ENCODE measurements at regions not wholly inside any gene's neighbourhood (a gene's known extent, or its start where the extent isn't known, plus 50 kb on each side); places are given as distances from the start of the nearest gene placed in this dataset.

DNA sequence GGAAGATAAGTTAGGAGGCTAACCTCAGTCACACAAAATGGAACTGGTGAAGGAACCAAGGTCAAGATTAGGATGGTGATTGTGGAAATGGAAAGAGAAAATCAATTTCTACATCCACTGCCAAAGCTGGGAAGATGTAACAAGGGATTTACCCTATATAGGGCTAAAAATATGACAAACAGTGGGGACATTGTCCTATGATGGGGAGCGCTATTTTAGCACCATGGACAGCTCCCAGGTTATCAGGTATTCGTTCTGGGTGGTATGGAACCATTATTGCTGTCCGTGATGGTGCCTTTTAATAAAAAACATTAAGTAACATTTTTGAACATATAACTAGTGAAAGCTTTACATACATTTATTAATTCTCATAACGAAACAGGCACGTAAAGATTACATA, 124.0 kb downstream of the NDUFA12 start (continued):
- TF ChIP-seq, protein P1, sequence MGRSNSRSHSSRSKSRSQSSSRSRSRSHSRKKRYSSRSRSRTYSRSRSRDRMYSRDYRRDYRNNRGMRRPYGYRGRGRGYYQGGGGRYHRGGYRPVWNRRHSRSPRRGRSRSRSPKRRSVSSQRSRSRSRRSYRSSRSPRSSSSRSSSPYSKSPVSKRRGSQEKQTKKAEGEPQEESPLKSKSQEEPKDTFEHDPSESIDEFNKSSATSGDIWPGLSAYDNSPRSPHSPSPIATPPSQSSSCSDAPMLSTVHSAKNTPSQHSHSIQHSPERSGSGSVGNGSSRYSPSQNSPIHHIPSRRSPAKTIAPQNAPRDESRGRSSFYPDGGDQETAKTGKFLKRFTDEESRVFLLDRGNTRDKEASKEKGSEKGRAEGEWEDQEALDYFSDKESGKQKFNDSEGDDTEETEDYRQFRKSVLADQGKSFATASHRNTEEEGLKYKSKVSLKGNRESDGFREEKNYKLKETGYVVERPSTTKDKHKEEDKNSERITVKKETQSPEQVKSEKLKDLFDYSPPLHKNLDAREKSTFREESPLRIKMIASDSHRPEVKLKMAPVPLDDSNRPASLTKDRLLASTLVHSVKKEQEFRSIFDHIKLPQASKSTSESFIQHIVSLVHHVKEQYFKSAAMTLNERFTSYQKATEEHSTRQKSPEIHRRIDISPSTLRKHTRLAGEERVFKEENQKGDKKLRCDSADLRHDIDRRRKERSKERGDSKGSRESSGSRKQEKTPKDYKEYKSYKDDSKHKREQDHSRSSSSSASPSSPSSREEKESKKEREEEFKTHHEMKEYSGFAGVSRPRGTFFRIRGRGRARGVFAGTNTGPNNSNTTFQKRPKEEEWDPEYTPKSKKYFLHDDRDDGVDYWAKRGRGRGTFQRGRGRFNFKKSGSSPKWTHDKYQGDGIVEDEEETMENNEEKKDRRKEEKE (IDR thresholded peaks at IDR 0.05): no peak
- TF ChIP-seq ZNF331 (CRISPR knock-in tag; IDR thresholded peaks at IDR 0.05) (peak; percentile 48; the same call in 1 of the 2 replicates), CBX5 (CRISPR knock-in tag; IDR thresholded peaks at IDR 0.05; ENCODE audit: borderline replicate concordance) (no peak), TAF15 (IDR thresholded peaks at IDR 0.05; ENCODE audit: low read depth, low read length, poor library complexity, severe bottlenecking) (no peak), YY1 (IDR thresholded peaks at IDR 0.05; ENCODE audit: insufficient read depth, insufficient replicate concordance, low read depth, low read length) (no peak), ZNF225 (CRISPR knock-in tag; IDR thresholded peaks at IDR 0.05) (no peak), FOXK1 (CRISPR knock-in tag; IDR thresholded peaks at IDR 0.05; ENCODE audit: borderline replicate concordance, low read depth) (no peak), ZNF772 (CRISPR knock-in tag; IDR thresholded peaks at IDR 0.05) (no peak), REPIN1 (CRISPR knock-in tag; IDR thresholded peaks at IDR 0.05; ENCODE audit: borderline replicate concordance, low read depth) (no peak), NONO (IDR thresholded peaks at IDR 0.05) (no peak), NONO (CRISPR knock-in tag; conservative IDR thresholded peaks at IDR 0.05) (no peak), BRCA1 (CRISPR knock-in tag; IDR thresholded peaks at IDR 0.05) (0 out of 2 replicates have a peak, but pooled peaks have one; percentile 69), SYNCRIP (IDR thresholded peaks at IDR 0.05; ENCODE audit: insufficient read depth, low read depth, low read length) (no peak), PHB2 (IDR thresholded peaks at IDR 0.05; ENCODE audit: partially characterized antibody) (no peak), TGIF2 (CRISPR knock-in tag; IDR thresholded peaks at IDR 0.05) (0 out of 2 replicates have a peak, but pooled peaks have one; percentile 29), SMAD3 (CRISPR knock-in tag; IDR thresholded peaks at IDR 0.05) (0 out of 2 replicates have a peak, but pooled peaks have one; percentile 44), STAG1 (CRISPR knock-in tag; IDR thresholded peaks at IDR 0.05) (no peak), RFXANK (CRISPR knock-in tag; IDR thresholded peaks at IDR 0.05) (no peak), ZNF607 (CRISPR knock-in tag; IDR thresholded peaks at IDR 0.05; ENCODE audit: borderline replicate concordance) (no peak), SNAI1 (CRISPR knock-in tag; IDR thresholded peaks at IDR 0.05; ENCODE audit: borderline replicate concordance) (no peak)
- TF ChIP-seq, protein P2, sequence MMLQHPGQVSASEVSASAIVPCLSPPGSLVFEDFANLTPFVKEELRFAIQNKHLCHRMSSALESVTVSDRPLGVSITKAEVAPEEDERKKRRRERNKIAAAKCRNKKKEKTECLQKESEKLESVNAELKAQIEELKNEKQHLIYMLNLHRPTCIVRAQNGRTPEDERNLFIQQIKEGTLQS (CRISPR knock-in tag; IDR thresholded peaks at IDR 0.05): no peak
- TF ChIP-seq, protein P3, sequence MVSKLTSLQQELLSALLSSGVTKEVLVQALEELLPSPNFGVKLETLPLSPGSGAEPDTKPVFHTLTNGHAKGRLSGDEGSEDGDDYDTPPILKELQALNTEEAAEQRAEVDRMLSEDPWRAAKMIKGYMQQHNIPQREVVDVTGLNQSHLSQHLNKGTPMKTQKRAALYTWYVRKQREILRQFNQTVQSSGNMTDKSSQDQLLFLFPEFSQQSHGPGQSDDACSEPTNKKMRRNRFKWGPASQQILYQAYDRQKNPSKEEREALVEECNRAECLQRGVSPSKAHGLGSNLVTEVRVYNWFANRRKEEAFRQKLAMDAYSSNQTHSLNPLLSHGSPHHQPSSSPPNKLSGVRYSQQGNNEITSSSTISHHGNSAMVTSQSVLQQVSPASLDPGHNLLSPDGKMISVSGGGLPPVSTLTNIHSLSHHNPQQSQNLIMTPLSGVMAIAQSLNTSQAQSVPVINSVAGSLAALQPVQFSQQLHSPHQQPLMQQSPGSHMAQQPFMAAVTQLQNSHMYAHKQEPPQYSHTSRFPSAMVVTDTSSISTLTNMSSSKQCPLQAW (CRISPR knock-in tag; IDR thresholded peaks at IDR 0.05): no peak
- TF ChIP-seq, protein P4, sequence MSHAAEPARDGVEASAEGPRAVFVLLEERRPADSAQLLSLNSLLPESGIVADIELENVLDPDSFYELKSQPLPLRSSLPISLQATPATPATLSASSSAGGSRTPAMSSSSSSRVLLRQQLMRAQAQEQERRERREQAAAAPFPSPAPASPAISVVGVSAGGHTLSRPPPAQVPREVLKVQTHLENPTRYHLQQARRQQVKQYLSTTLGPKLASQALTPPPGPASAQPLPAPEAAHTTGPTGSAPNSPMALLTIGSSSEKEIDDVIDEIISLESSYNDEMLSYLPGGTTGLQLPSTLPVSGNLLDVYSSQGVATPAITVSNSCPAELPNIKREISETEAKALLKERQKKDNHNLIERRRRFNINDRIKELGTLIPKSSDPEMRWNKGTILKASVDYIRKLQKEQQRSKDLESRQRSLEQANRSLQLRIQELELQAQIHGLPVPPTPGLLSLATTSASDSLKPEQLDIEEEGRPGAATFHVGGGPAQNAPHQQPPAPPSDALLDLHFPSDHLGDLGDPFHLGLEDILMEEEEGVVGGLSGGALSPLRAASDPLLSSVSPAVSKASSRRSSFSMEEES (CRISPR knock-in tag; IDR thresholded peaks at IDR 0.05): 0 out of 2 replicates have a peak, but pooled peaks have one; percentile 33
- TF ChIP-seq, protein P5, sequence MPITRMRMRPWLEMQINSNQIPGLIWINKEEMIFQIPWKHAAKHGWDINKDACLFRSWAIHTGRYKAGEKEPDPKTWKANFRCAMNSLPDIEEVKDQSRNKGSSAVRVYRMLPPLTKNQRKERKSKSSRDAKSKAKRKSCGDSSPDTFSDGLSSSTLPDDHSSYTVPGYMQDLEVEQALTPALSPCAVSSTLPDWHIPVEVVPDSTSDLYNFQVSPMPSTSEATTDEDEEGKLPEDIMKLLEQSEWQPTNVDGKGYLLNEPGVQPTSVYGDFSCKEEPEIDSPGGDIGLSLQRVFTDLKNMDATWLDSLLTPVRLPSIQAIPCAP (CRISPR knock-in tag; IDR thresholded peaks at IDR 0.05; ENCODE audit: low read depth): no peak
- TF ChIP-seq, protein P6, sequence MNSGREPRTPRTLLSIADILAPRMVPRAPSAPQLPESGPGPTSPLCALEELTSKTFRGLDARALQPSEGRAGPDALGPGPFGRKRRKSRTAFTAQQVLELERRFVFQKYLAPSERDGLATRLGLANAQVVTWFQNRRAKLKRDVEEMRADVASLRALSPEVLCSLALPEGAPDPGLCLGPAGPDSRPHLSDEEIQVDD (CRISPR knock-in tag; IDR thresholded peaks at IDR 0.05; ENCODE audit: borderline replicate concordance): no peak
